ENCODE measurements at regions not wholly inside any gene's neighbourhood (a gene's known extent, or its start where the extent isn't known, plus 50 kb on each side); places are given as distances from the start of the nearest gene placed in this dataset.

DNA sequence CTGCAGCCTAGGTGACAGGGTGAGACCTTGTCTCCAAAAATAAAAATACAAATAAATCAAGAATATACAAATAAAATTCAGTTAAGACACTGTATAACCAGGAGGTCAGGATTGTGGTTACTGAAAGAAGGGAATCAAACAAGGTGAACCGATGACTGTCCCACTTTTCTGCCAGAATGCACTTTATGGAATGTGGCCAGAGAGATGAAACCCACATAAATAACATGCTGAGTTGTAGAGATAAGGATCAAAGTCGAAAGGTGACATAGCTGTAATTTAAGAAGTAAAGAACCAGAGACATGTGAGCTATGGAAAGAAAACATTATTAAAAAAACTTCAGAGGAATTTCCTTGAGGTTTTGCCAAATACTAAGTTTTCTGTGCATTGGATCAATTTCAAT is 1098.2 kb upstream of the USP15 start:
- Histone ChIP-seq H3K4me3 (no peak overlapping the region), H3K27ac (no peak overlapping the region), H3K27me3 (no peaks in the 10 kb centered on the region), H3K36me3 (no peaks in the 10 kb centered on the region), H3K9ac (ENCODE audit: low read depth in 2 of 2, low read length in 2 of 2) (no peak overlapping the region), H3K4me1 (no peaks in the 10 kb centered on the region), H3K9me3 (no peaks in the 10 kb centered on the region)
- TF ChIP-seq, protein P1, sequence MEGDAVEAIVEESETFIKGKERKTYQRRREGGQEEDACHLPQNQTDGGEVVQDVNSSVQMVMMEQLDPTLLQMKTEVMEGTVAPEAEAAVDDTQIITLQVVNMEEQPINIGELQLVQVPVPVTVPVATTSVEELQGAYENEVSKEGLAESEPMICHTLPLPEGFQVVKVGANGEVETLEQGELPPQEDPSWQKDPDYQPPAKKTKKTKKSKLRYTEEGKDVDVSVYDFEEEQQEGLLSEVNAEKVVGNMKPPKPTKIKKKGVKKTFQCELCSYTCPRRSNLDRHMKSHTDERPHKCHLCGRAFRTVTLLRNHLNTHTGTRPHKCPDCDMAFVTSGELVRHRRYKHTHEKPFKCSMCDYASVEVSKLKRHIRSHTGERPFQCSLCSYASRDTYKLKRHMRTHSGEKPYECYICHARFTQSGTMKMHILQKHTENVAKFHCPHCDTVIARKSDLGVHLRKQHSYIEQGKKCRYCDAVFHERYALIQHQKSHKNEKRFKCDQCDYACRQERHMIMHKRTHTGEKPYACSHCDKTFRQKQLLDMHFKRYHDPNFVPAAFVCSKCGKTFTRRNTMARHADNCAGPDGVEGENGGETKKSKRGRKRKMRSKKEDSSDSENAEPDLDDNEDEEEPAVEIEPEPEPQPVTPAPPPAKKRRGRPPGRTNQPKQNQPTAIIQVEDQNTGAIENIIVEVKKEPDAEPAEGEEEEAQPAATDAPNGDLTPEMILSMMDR (IDR thresholded peaks at IDR 0.05): no peak
- intact Hi-C loops (cut with DNase I): no loop called here
- DNase-seq: no peak

DNA sequence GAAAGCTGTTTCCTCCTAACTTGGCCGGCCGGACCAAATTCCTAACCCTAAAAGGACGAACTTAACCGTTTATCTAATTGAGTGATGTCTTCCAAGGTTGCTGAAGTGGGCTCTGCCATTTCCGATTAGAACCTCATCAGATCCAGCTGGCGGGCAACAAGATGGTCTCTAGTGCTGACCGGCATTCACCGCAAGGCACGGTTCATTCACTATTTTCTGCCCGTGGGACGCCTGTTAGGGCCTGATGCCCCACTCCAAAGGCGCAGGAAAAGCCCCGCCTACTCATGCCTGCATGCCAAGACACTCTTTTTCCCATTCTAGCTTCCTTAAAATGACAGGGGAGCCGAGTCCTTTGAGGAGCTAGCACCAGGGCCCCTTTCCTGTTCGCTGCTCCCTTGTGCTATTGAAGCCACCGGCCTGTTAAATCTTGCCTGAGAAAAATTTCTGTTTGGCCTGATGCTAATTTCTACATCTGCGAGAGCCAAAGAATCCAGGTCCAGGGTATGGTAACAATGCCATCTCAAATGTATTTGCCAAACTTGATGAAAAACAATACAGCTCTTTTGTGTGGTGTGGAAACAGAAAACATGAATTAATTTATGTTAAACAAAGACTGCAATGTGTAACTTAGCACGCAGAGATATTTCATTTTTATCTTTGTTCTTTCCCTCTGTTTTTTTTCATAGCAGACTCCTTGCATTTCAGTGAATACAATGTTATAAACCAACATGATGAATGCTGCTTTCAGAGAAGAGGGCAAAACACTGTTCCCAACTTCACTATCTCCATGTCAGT is 1071.2 kb upstream of the USP15 start:
- intact Hi-C loops (cut with DNase I): no loop called here
- Histone ChIP-seq H3K27me3 (no peaks in the 10 kb centered on the region), H3K4me1 (no peaks in the 10 kb centered on the region), H3K9me3 (no peaks in the 10 kb centered on the region), H3K27ac (no peak overlapping the region), H3K36me3 (no peaks in the 10 kb centered on the region), H3K9ac (ENCODE audit: low read depth in 2 of 2, low read length in 2 of 2) (no peak overlapping the region), H3K4me3 (no peak overlapping the region)
- TF ChIP-seq, protein P1 (IDR thresholded peaks at IDR 0.05): no peak
- no peak for DNase-seq

DNA sequence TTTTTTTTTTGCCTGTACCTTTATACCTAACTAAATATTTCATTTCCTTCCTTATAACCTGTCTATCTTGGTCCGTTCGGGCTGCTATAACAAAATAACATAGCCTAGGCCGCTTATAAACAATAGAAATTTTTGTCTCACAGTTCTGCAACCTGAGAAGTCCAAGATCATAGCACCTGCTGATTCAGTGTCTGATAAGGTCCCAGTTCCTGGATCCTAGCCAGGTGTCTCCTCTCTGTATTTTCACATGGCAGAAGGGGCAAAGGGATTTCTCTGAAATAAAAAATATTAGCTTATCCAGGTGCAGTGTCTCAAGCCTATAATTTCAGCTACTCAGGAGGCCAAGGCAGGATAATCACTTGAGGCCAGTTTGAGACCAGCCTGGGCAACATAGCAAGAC is 1046.6 kb upstream of the USP15 start:
- intact Hi-C loops (cut with DNase I): no loop called here
- H3K27me3 ChIP-seq: no peaks in the 10 kb centered on the region
- TF ChIP-seq, protein P1 (IDR thresholded peaks at IDR 0.05): no peak
- H3K9ac ChIP-seq (ENCODE audit: low read depth in 2 of 2, low read length in 2 of 2): no peak overlapping the region
- H3K27ac ChIP-seq: no peak overlapping the region
- no peaks in the 10 kb centered on the region for H3K4me1 ChIP-seq
- no peaks in the 10 kb centered on the region for H3K9me3 ChIP-seq
- DNase-seq: no peak
- H3K36me3 ChIP-seq: no peaks in the 10 kb centered on the region
- H3K4me3 ChIP-seq: no peak overlapping the region

DNA sequence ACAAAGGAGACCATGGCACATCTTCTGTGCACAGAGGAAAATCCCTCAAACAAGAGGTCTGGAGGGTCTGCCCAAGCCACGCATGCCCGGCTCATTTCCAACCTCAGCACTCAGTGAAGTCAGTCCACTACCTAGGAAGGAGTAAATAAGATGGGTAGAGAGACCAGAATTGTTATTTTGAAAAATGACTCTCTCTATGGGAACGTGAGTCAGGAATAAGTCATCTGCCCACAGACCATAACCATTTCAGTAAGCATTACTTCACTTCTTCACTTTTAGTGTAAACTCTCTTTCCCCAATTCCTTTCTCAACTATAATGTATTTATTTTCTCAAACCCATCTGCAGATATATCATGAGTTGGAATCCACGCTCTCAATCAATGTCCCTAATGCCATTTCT is 1039.9 kb upstream of the USP15 start:
- Histone ChIP-seq H3K36me3 (no peaks in the 10 kb centered on the region), H3K4me1 (no peaks in the 10 kb centered on the region), H3K9me3 (no peaks in the 10 kb centered on the region), H3K27me3 (no peaks in the 10 kb centered on the region), H3K27ac (no peak overlapping the region), H3K9ac (ENCODE audit: low read depth in 2 of 2, low read length in 2 of 2) (no peak overlapping the region), H3K4me3 (no peak overlapping the region)
- intact Hi-C loops (cut with DNase I): no loop called here
- DNase-seq: no peak
- TF ChIP-seq, protein P1 (IDR thresholded peaks at IDR 0.05): no peak

DNA sequence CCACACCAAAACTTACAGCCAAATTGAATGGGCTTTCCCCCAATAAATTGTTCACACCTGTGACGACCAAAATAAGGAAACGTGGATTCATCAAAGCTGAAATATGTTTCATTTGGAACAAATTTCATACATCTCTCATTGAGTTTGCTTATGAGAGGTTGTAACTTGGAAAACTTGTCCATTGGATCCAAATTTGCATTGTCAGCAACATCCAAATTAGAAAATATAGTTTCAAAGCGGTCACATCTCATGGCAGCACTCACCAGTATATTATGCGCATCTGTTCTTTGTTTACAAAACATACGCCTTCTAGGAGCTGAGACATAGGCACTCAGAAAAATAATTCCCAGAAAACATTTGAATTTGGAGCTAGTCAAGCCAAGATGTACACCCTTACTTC is 1028.2 kb upstream of the USP15 start:
- H3K36me3 ChIP-seq: no peaks in the 10 kb centered on the region
- H3K27ac ChIP-seq: no peak overlapping the region
- DNase-seq: no peak
- H3K4me3 ChIP-seq: no peak overlapping the region
- H3K4me1 ChIP-seq: no peaks in the 10 kb centered on the region
- TF ChIP-seq, protein P1 (IDR thresholded peaks at IDR 0.05): no peak
- H3K9me3 ChIP-seq: no peaks in the 10 kb centered on the region
- no peaks in the 10 kb centered on the region for H3K27me3 ChIP-seq
- H3K9ac ChIP-seq (ENCODE audit: low read depth in 2 of 2, low read length in 2 of 2): no peak overlapping the region
- intact Hi-C loops (cut with DNase I): no loop called here

Data from colonic mucosa (tissue), 4 donors.